Esophagus muscularis mucosa (tissue), 4 donors: ENCODE measurements at regions not wholly inside any gene's neighbourhood (a gene's known extent, or its start where the extent isn't known, plus 50 kb on each side); places are given as distances from the start of the nearest gene placed in this dataset.
"Not testable (repeated sequence)": the region's sequence is repeated elsewhere in the genome, so short reads cannot be mapped to it uniquely, and the experiment has no call there.

ENCODE experiments used
- DNase-seq: peaks from one replicate; pipeline ENCODE4 v3.0.0-alpha.2; 2017; ENCODE audit errors: extremely low spot score
- H3K27ac ChIP-seq, 4 donors: fragments of 200-600 bp; sonication (generic); replicated peaks in 1 of 4; 1 replicate in 3 of 4; 2 replicates in 1 of 4; pipeline ENCODE4 v1.5.1; 2016 to 2019; ENCODE audit warnings: mild to moderate bottlenecking in 1 of 4
- H3K27me3 ChIP-seq, 4 donors: fragments of 200-600 bp; sonication (generic); one replicate each; pipeline versions ENCODE4 v1.5.1 to v1.6.0; 2016 to 2019
- H3K36me3 ChIP-seq, 4 donors: fragments of 200-600 bp; sonication (generic); one replicate each; pipeline ENCODE4 v1.5.1; 2016 to 2019
- H3K4me1 ChIP-seq, 4 donors: fragments of 200-600 bp; sonication (generic); one replicate each; pipeline ENCODE4 v1.5.1; 2016 to 2019
- H3K4me3 ChIP-seq, 4 donors: fragments of 200-600 bp; sonication (generic); 1 replicate in 2 of 4; 2 replicates in 2 of 4; pipeline ENCODE4 v1.5.1; 2016 to 2019; ENCODE audit warnings: mild to moderate bottlenecking in 4 of 4, moderate library complexity in 1 of 4
- H3K9me3 ChIP-seq, 4 donors: fragments of 200-600 bp; sonication (generic); 1 replicate in 3 of 4; 2 replicates in 1 of 4; pipeline ENCODE4 v1.5.1; 2016 to 2019
- CTCF ChIP-seq, 3 experiments: fragments of 200-600 bp in 2 of 3; fragments of 450-650 bp in 1 of 3; sonication (generic) in 2 of 3; IDR thresholded peaks; one replicate each; pipeline ENCODE4 v1.5.1; 2017 to 2019; ENCODE audit warnings: antibody characterized with exemption in 3 of 3, mild to moderate bottlenecking in 2 of 3, moderate library complexity in 1 of 3
- EP300 ChIP-seq: sonication (generic); formaldehyde crosslinking; IDR thresholded peaks from one replicate; pipeline ENCODE4 v1.6.1; 2017; ENCODE audit warnings: antibody characterized with exemption
- POLR2A ChIP-seq: fragments of 450-650 bp; IDR thresholded peaks from one replicate; pipeline ENCODE4 v1.6.1; 2017; ENCODE audit warnings: antibody characterized with exemption, moderate library complexity, mild to moderate bottlenecking, low read depth
- POLR2AphosphoS5 ChIP-seq, 2 donors: sonication (generic); formaldehyde crosslinking; IDR thresholded peaks; one replicate each; pipeline ENCODE4 v1.6.1; 2017; ENCODE audit warnings: antibody characterized with exemption in 2 of 2
- WGBS: methylation state at CpG from one replicate; pipeline ENCODE4 v1.1.5; 2018; 5-methylcytosine and 5-hydroxymethylcytosine counted together
- intact Hi-C: fragments of 100-400 bp; cut with DNase I; formaldehyde crosslinking; loops from one replicate; pipeline ENCODE4 v1.15.1; 2023

GRCh38 chr11:87575088-87575487 lies 537.4 kb downstream of the TMEM135 start:
- H3K27me3 ChIP-seq: no peaks in the 10 kb centered on the region
- H3K36me3 ChIP-seq: no peaks in the 10 kb centered on the region
- no peaks in the 10 kb centered on the region for H3K9me3 ChIP-seq
- no peak overlapping the region for H3K4me3 ChIP-seq
- DNase-seq: no peak
- H3K4me1 ChIP-seq: no peaks in the 10 kb centered on the region
- no peak overlapping the region for H3K27ac ChIP-seq
- intact Hi-C loops: no loop called here
- no peak for TF ChIP-seq CTCF (IDR thresholded peaks at IDR 0.05)
- no peak for TF ChIP-seq POLR2A
- no peak for TF ChIP-seq EP300
- TF ChIP-seq POLR2AphosphoS5 (IDR thresholded peaks at IDR 0.05): no peak

GRCh38 chr11:87574193-87574592 lies 536.5 kb downstream of the TMEM135 start:
- TF ChIP-seq POLR2A (no peak), EP300 (no peak), POLR2AphosphoS5 (IDR thresholded peaks at IDR 0.05) (no peak), CTCF (IDR thresholded peaks at IDR 0.05) (no peak)
- Histone ChIP-seq H3K4me1 (no peaks in the 10 kb centered on the region), H3K4me3 (no peak overlapping the region), H3K27me3 (no peaks in the 10 kb centered on the region), H3K27ac (no peak overlapping the region), H3K36me3 (no peaks in the 10 kb centered on the region), H3K9me3 (no peaks in the 10 kb centered on the region)
- intact Hi-C loops: no loop called here
- no peak for DNase-seq

- intact Hi-C loops: no loop called here
- TF ChIP-seq POLR2A: no peak
- H3K27ac ChIP-seq: no peak overlapping the region
- H3K4me1 ChIP-seq: no peaks in the 10 kb centered on the region
- H3K27me3 ChIP-seq: no peaks in the 10 kb centered on the region
- DNase-seq: no peak
- H3K4me3 ChIP-seq: no peak overlapping the region
- no peaks in the 10 kb centered on the region for H3K9me3 ChIP-seq
- H3K36me3 ChIP-seq: no peaks in the 10 kb centered on the region
- 74% methylated on average over 1 of the region's 1 CpG for WGBS
Observed at GRCh38 chr11:87573708-87574107, 536.0 kb downstream of the TMEM135 start.

- Histone ChIP-seq H3K27ac (no peak overlapping the region), H3K4me3 (no peak overlapping the region), H3K36me3 (no peaks in the 10 kb centered on the region), H3K9me3 (no peaks in the 10 kb centered on the region), H3K27me3 (no peaks in the 10 kb centered on the region), H3K4me1 (no peaks in the 10 kb centered on the region)
- no peak for TF ChIP-seq CTCF (IDR thresholded peaks at IDR 0.05)
- no peak for TF ChIP-seq POLR2A
- no peak for TF ChIP-seq POLR2AphosphoS5 (IDR thresholded peaks at IDR 0.05)
- TF ChIP-seq EP300: no peak
- intact Hi-C loops: no loop called here
- DNase-seq: no peak
Observed at GRCh38 chr11:87572881-87573280, 535.1 kb downstream of the TMEM135 start.

GRCh38 chr11:87560352-87560751 lies 522.6 kb downstream of the TMEM135 start:
- no peaks in the 10 kb centered on the region for H3K9me3 ChIP-seq
- no peak overlapping the region for H3K4me3 ChIP-seq
- H3K36me3 ChIP-seq: no peaks in the 10 kb centered on the region
- H3K4me1 ChIP-seq: no peaks in the 10 kb centered on the region
- intact Hi-C loops: no loop called here
- 97% methylated on average over 1 of the region's 1 CpG for WGBS
- no peak for DNase-seq
- H3K27me3 ChIP-seq: no peaks in the 10 kb centered on the region
- H3K27ac ChIP-seq: no peak overlapping the region
- TF ChIP-seq CTCF (IDR thresholded peaks at IDR 0.05): no peak
- no peak for TF ChIP-seq POLR2AphosphoS5 (IDR thresholded peaks at IDR 0.05)
- TF ChIP-seq EP300: no peak

GRCh38 chr11:87559852-87560251 lies 522.1 kb downstream of the TMEM135 start:
- H3K4me1 ChIP-seq, H3K36me3 ChIP-seq, H3K27me3 ChIP-seq, DNase-seq, H3K4me3 ChIP-seq, H3K27ac ChIP-seq, intact Hi-C loops, H3K9me3 ChIP-seq: not testable (repeated sequence)
- 82% methylated on average over 3 of the region's 3 CpGs for WGBS
